HepG2 (cell line): ENCODE measurements at regions not wholly inside any gene's neighbourhood (a gene's known extent, or its start where the extent isn't known, plus 50 kb on each side); places are given as distances from the start of the nearest gene placed in this dataset.

Experiments used
- CBX2 ChIP-seq, 2 experiments: fragments of 200-600 bp in 1 of 2; sonication (generic); formaldehyde crosslinking in 1 of 2; IDR thresholded peaks; 2 replicates each; pipeline versions ENCODE4 v1.7.0 to v1.8.1; 2018 to 2022; ENCODE audit warnings: low read depth in 2 of 2, low read length in 1 of 2, mild to moderate bottlenecking in 1 of 2, missing genetic modification reagents in 1 of 2
- CREB1 ChIP-seq, 2 experiments: fragments of 450-650 bp in 1 of 2; IDR thresholded peaks; 2 replicates each; pipeline ENCODE4 v1.6.1; 2016 to 2017; ENCODE audit warnings: control low read depth in 1 of 2, mild to moderate bottlenecking in 1 of 2, missing compliant biosample characterization in 1 of 2, missing genetic modification characterization in 1 of 2
- CREM ChIP-seq, 2 experiments: sonication (generic) in 1 of 2; formaldehyde crosslinking in 1 of 2; IDR thresholded peaks; 2 replicates each; pipeline versions ENCODE4 v1.4.0 to v1.6.1; 2016 to 2020; ENCODE audit warnings: antibody characterized with exemption in 1 of 2, mild to moderate bottlenecking in 1 of 2, missing genetic modification reagents in 1 of 2
- HDAC2 ChIP-seq: sonication (generic); formaldehyde crosslinking; IDR thresholded peaks from 2 replicates; pipeline ENCODE4 v1.4.0; 2020; ENCODE audit warnings: missing genetic modification reagents
- ISX ChIP-seq: sonication (generic); formaldehyde crosslinking; conservative IDR thresholded peaks from 2 replicates; pipeline ENCODE4 v1.5.0; 2020; ENCODE audit warnings: missing genetic modification reagents
- KDM4B ChIP-seq: sonication (generic); formaldehyde crosslinking; IDR thresholded peaks from 2 replicates; pipeline ENCODE4 v1.4.0; 2020; ENCODE audit warnings: missing genetic modification reagents
- PITX1 ChIP-seq: sonication (generic); formaldehyde crosslinking; IDR thresholded peaks from 2 replicates; pipeline ENCODE4 v1.5.1; 2020; ENCODE audit warnings: mild to moderate bottlenecking, missing genetic modification reagents
- POLR2A ChIP-seq, 2 experiments: IDR thresholded peaks; 2 replicates each; pipeline ENCODE4 v1.6.1; 2011; ENCODE audit warnings: low read depth in 2 of 2, low read length in 2 of 2, mild to moderate bottlenecking in 1 of 2, moderate library complexity in 1 of 2; ENCODE audit not compliant: insufficient read depth in 1 of 2
- SMARCE1 ChIP-seq: fragments of 450-650 bp; IDR thresholded peaks from 2 replicates; pipeline ENCODE4 v1.6.1; 2017; ENCODE audit warnings: borderline replicate concordance
- SOX13 ChIP-seq, 3 experiments: fragments of 450-650 bp in 1 of 3; sonication (generic) in 1 of 3; formaldehyde crosslinking in 1 of 3; IDR thresholded peaks in 2 of 3; conservative IDR thresholded peaks in 1 of 3; 2 replicates each; pipeline versions ENCODE4 v1.5.0 to v1.6.1; 2016 to 2020; ENCODE audit warnings: antibody characterized with exemption in 1 of 3, mild to moderate bottlenecking in 1 of 3, missing compliant biosample characterization in 1 of 3, missing genetic modification reagents in 1 of 3, moderate library complexity in 1 of 3
- TBL1XR1 ChIP-seq: fragments of 150-350 bp; IDR thresholded peaks from 2 replicates; pipeline ENCODE4 v1.6.1; 2014; ENCODE audit warnings: borderline replicate concordance, low read length; ENCODE audit not compliant: partially characterized antibody
- U2AF2 ChIP-seq: fragments of 200-400 bp; formaldehyde crosslinking; IDR thresholded peaks from 2 replicates; pipeline ENCODE4 v1.6.1; 2017; ENCODE audit warnings: low read depth, mild to moderate bottlenecking, low read length
- XBP1 ChIP-seq: sonication (generic); formaldehyde crosslinking; IDR thresholded peaks from 2 replicates; pipeline ENCODE4 v1.5.0; 2020; ENCODE audit warnings: missing genetic modification reagents
- ZBTB21 ChIP-seq: sonication (generic); formaldehyde crosslinking; IDR thresholded peaks from 2 replicates; pipeline ENCODE4 v1.4.0; 2020; ENCODE audit warnings: missing genetic modification reagents
- ZC3H4 ChIP-seq: sonication (generic); formaldehyde crosslinking; IDR thresholded peaks from 2 replicates; pipeline ENCODE4 v1.4.0; 2020; ENCODE audit warnings: missing genetic modification reagents, borderline replicate concordance
- ZFX ChIP-seq: sonication (generic); formaldehyde crosslinking; IDR thresholded peaks from 2 replicates; pipeline ENCODE4 v1.4.0; 2020; ENCODE audit warnings: mild to moderate bottlenecking, low read depth, missing genetic modification reagents, moderate library complexity
- ZIK1 ChIP-seq: sonication (generic); formaldehyde crosslinking; IDR thresholded peaks from 2 replicates; pipeline ENCODE4 v1.5.0; 2020; ENCODE audit warnings: mild to moderate bottlenecking, low read depth, missing genetic modification reagents, borderline replicate concordance
- ZNF235 ChIP-seq: sonication (generic); formaldehyde crosslinking; IDR thresholded peaks from 2 replicates; pipeline ENCODE4 v1.8.1; 2023; ENCODE audit warnings: mild to moderate bottlenecking, missing genetic modification reagents, borderline replicate concordance
- ZNF3 ChIP-seq: IDR thresholded peaks from 2 replicates; pipeline ENCODE4 v1.7.0; 2017; ENCODE audit warnings: inconsistent platforms
- ZNF510 ChIP-seq: sonication (generic); formaldehyde crosslinking; IDR thresholded peaks from 2 replicates; pipeline ENCODE4 v1.4.0; 2020; ENCODE audit warnings: low read depth, mild to moderate bottlenecking, missing genetic modification reagents
- ZNF567 ChIP-seq: sonication (generic); formaldehyde crosslinking; IDR thresholded peaks from 2 replicates; pipeline ENCODE4 v1.8.1; 2023; ENCODE audit warnings: mild to moderate bottlenecking, missing genetic modification reagents, borderline replicate concordance
- ZNF614 ChIP-seq: IDR thresholded peaks from 2 replicates; pipeline ENCODE4 v1.6.1; 2018; ENCODE audit warnings: missing biosample characterization, missing genetic modification reagents, inconsistent platforms, borderline replicate concordance
- TF ChIP-seq, protein P1 (sequence below): IDR thresholded peaks from 2 replicates; pipeline ENCODE4 v1.6.1; 2016
- TF ChIP-seq, protein P2 (sequence below): sonication (generic); formaldehyde crosslinking; conservative IDR thresholded peaks from 2 replicates; pipeline ENCODE4 v1.8.0; 2022; ENCODE audit warnings: missing genetic modification reagents
- TF ChIP-seq, protein P3 (sequence below), 2 experiments: sonication (generic) in 1 of 2; formaldehyde crosslinking in 1 of 2; IDR thresholded peaks; 2 replicates each; pipeline versions ENCODE4 v1.4.0 to v1.6.1; 2018 to 2020; ENCODE audit warnings: missing genetic modification reagents in 2 of 2, borderline replicate concordance in 1 of 2, low read depth in 1 of 2, mild to moderate bottlenecking in 1 of 2, missing biosample characterization in 1 of 2

DNA sequence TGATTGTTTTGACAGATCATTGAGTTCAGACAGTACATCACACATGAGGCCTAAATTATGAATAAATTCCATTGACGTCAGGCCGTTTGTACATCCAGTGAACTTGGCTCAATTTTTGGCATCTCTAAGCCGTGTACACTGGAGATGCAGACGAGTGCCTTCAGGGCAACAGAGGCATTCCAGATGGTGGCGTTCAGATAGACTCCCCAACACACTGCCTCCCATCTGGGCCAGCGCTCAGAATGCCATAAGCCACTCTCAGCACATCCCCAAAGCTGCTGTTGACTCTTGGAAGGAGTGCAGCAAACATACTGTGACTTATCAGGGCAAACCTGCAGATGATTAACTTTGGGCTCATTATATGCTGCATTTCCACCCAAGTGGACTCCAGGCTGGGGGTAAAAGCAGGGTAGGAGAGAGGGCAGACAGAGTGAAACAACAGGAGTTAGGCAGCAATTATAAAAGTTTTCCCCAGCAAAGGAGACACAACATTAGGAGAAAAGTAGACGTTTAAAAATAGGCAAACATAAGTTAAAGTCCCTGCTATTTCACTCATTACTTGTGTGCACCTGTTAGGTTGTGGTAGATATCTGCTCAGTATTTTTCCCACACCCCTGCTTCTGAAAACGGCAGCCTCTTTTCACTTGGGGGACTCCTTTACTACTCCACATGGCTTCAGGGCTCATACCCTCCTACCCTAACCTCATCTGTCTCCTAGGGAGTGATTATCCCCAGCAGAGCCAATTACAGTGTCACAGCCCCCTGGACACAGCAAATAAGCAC lies 60.2 kb upstream of the PDE3B start (continued):
- TF ChIP-seq ZFX (CRISPR knock-in tag) = peak; percentile 59; the same call in 1 of the 2 replicates
- 0 out of 2 replicates have a peak, but pooled peaks have one; percentile 52 for TF ChIP-seq ZNF614 (CRISPR knock-in tag)
- TF ChIP-seq SOX13 (IDR thresholded peaks at IDR 0.05) = no peak
- peak in 1 of 2 experiments; percentile 62; a peak in 1 of 4 replicates for TF ChIP-seq SOX13 (CRISPR knock-in tag; conservative IDR thresholded peaks at IDR 0.05 in 1 of 2, IDR thresholded peaks at IDR 0.05 in 1 of 2)
- TF ChIP-seq, protein P1, sequence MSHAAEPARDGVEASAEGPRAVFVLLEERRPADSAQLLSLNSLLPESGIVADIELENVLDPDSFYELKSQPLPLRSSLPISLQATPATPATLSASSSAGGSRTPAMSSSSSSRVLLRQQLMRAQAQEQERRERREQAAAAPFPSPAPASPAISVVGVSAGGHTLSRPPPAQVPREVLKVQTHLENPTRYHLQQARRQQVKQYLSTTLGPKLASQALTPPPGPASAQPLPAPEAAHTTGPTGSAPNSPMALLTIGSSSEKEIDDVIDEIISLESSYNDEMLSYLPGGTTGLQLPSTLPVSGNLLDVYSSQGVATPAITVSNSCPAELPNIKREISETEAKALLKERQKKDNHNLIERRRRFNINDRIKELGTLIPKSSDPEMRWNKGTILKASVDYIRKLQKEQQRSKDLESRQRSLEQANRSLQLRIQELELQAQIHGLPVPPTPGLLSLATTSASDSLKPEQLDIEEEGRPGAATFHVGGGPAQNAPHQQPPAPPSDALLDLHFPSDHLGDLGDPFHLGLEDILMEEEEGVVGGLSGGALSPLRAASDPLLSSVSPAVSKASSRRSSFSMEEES = no peak
- TF ChIP-seq SMARCE1 = no peak
- TF ChIP-seq ZIK1 (CRISPR knock-in tag) = no peak
- no peak for TF ChIP-seq ZNF235
- TF ChIP-seq, protein P2, sequence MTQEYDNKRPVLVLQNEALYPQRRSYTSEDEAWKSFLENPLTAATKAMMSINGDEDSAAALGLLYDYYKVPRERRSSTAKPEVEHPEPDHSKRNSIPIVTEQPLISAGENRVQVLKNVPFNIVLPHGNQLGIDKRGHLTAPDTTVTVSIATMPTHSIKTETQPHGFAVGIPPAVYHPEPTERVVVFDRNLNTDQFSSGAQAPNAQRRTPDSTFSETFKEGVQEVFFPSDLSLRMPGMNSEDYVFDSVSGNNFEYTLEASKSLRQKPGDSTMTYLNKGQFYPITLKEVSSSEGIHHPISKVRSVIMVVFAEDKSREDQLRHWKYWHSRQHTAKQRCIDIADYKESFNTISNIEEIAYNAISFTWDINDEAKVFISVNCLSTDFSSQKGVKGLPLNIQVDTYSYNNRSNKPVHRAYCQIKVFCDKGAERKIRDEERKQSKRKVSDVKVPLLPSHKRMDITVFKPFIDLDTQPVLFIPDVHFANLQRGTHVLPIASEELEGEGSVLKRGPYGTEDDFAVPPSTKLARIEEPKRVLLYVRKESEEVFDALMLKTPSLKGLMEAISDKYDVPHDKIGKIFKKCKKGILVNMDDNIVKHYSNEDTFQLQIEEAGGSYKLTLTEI (CRISPR knock-in tag) = no peak
- TF ChIP-seq CREM (IDR thresholded peaks at IDR 0.05) = no peak
- TF ChIP-seq CREM (CRISPR knock-in tag; IDR thresholded peaks at IDR 0.05) = no peak
- no peak for TF ChIP-seq ZNF567 (CRISPR knock-in tag)
- TF ChIP-seq U2AF2 = no peak
- TF ChIP-seq POLR2A (IDR thresholded peaks at IDR 0.05; ENCODE audit: insufficient read depth in 1 of 2, low read depth in 2 of 2, low read length in 2 of 2) = peak in 1 of 2 experiments; percentile 47; a peak in 2 of 4 replicates
- TF ChIP-seq CREB1 (IDR thresholded peaks at IDR 0.05) = no peak
- TF ChIP-seq CREB1 (CRISPR knock-in tag; IDR thresholded peaks at IDR 0.05) = no peak
- TF ChIP-seq ISX = no peak
- no peak for TF ChIP-seq KDM4B (CRISPR knock-in tag)
- no peak for TF ChIP-seq ZNF3
- TF ChIP-seq ZNF510 (CRISPR knock-in tag) = no peak
- no peak for TF ChIP-seq ZC3H4 (CRISPR knock-in tag)
- TF ChIP-seq, protein P3, sequence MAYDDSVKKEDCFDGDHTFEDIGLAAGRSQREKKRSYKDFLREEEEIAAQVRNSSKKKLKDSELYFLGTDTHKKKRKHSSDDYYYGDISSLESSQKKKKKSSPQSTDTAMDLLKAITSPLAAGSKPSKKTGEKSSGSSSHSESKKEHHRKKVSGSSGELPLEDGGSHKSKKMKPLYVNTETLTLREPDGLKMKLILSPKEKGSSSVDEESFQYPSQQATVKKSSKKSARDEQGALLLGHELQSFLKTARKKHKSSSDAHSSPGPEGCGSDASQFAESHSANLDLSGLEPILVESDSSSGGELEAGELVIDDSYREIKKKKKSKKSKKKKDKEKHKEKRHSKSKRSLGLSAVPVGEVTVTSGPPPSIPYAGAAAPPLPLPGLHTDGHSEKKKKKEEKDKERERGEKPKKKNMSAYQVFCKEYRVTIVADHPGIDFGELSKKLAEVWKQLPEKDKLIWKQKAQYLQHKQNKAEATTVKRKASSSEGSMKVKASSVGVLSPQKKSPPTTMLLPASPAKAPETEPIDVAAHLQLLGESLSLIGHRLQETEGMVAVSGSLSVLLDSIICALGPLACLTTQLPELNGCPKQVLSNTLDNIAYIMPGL (CRISPR knock-in tag; IDR thresholded peaks at IDR 0.05; ENCODE audit: borderline replicate concordance in 1 of 2, low read depth in 1 of 2) = no peak
- peak; percentile 80 for TF ChIP-seq PITX1 (CRISPR knock-in tag)
- TF ChIP-seq ZBTB21 (CRISPR knock-in tag) = no peak
- no peak for TF ChIP-seq XBP1 (CRISPR knock-in tag)
- no peak for TF ChIP-seq TBL1XR1
- TF ChIP-seq HDAC2 = peak; percentile 77
- no peak for TF ChIP-seq CBX2 (IDR thresholded peaks at IDR 0.05; ENCODE audit: low read depth, low read length)
- TF ChIP-seq CBX2 (CRISPR knock-in tag; IDR thresholded peaks at IDR 0.05; ENCODE audit: low read depth) = no peak
